NCI-H2107 (cell line): ENCODE measurements at regions not wholly inside any gene's neighbourhood (a gene's known extent, or its start where the extent isn't known, plus 50 kb on each side); places are given as distances from the start of the nearest gene placed in this dataset.
"Not testable (repeated sequence)": the region's sequence is repeated elsewhere in the genome, so short reads cannot be mapped to it uniquely, and the experiment has no call there.

Source experiments
- DNase-seq: peaks from one replicate; lab custom pipeline; 2025; lab: John Stamatoyannopoulos, UW

- no peak for DNase-seq
These were observed 96.2 kb upstream of the CPM start for GRCh38 chr12:69028941-69029729.

- no peak for DNase-seq
These were observed 97.3 kb upstream of the CPM start for GRCh38 chr12:69030321-69030720.

- no peak for DNase-seq
These were observed 103.6 kb upstream of the CPM start for GRCh38 chr12:69036533-69036932.

GRCh38 chr12:69036999-69037398 lies 104.0 kb upstream of the CPM start:
- DNase-seq: no peak

GRCh38 chr12:69039911-69040310 lies 106.9 kb upstream of the CPM start:
- DNase-seq: no peak

- no peak for DNase-seq
These were observed 109.6 kb upstream of the CPM start for GRCh38 chr12:69042557-69042956.

GRCh38 chr12:69042970-69043369 lies 110.0 kb upstream of the CPM start:
- peak; percentile 45 for DNase-seq

GRCh38 chr12:69044887-69045286 lies 111.9 kb upstream of the CPM start:
- no peak for DNase-seq

- no peak for DNase-seq
These were observed 112.5 kb upstream of the CPM start for GRCh38 chr12:69045430-69045829.

- DNase-seq: no peak
These were observed 113.4 kb upstream of the CPM start for GRCh38 chr12:69046363-69046762.

- DNase-seq: no peak
These were observed 113.9 kb upstream of the CPM start for GRCh38 chr12:69046920-69047319.

GRCh38 chr12:69047990-69048389 lies 115.0 kb upstream of the CPM start:
- no peak for DNase-seq

GRCh38 chr12:69049855-69050254 lies 116.9 kb upstream of the CPM start:
- not testable (repeated sequence) for DNase-seq

GRCh38 chr12:69052613-69053408 lies 119.8 kb upstream of the CPM start:
- no peak for DNase-seq

GRCh38 chr12:69054343-69055056 lies 121.5 kb upstream of the CPM start:
- DNase-seq: no peak

GRCh38 chr12:69055280-69055679 lies 122.3 kb upstream of the CPM start:
- no peak for DNase-seq

GRCh38 chr12:69055706-69056105 lies 122.7 kb upstream of the CPM start:
- DNase-seq: no peak

GRCh38 chr12:69056743-69057515 lies 124.0 kb upstream of the CPM start:
- no peak for DNase-seq

GRCh38 chr12:69057742-69058141 lies 124.8 kb upstream of the CPM start:
- no peak for DNase-seq

GRCh38 chr12:69059465-69060457 lies 126.8 kb upstream of the CPM start:
- no peak for DNase-seq

- DNase-seq: no peak
These were observed 128.6 kb upstream of the CPM start for GRCh38 chr12:69061574-69061973.
